ENCODE measurements at regions not wholly inside any gene's neighbourhood (a gene's known extent, or its start where the extent isn't known, plus 50 kb on each side); places are given as distances from the start of the nearest gene placed in this dataset.

- DNase-seq: no peak
These were observed 99.9 kb upstream of the ZNF516 start for GRCh38 chr18:76594966-76595365.

- no peak for DNase-seq
These were observed 98.8 kb upstream of the ZNF516 start for GRCh38 chr18:76593843-76594242.

DNA sequence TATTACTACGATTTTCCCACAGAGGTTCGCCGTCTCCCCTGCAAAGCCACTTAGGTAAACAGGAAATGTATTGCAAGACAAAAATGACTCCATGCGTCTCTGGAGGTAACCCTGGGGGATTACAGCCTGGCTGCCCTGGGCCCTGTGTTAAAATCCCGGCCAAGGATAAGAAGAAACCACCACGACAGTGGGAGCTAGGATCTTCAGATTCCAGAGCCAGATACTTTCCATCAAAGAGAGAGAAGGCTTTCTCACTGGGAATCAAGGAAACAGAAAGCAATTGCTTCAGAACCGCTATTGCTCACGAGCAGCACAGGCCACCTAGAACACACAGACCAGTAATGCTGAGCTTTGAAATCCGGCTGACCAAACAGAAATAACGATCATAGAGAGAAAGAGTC lies 97.9 kb upstream of the ZNF516 start:
- DNase-seq: no peak

DNA sequence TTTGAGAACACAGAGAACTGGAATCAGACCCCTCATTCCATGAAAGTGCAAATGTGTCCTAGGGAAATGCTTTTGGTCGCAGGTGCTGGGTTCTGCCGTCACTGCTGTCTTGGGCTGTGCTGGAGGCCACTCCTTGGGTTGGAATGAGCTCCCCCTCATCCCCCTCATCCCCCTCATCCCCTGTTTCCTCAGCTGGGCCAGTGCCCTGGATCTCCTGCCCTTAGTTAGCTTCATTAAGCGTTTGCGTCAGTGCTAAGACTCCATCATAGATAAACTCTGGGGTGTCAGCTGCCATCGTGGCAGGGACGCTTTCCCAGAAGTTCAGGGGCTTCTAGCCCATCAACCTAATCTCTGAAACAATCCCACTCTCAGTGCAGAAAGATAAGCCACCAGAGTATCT lies 97.1 kb upstream of the ZNF516 start:
- DNase-seq: no peak

- DNase-seq: no peak
These were observed 94.8 kb upstream of the ZNF516 start for GRCh38 chr18:76589866-76590265.

GRCh38 chr18:76589316-76589715 lies 94.3 kb upstream of the ZNF516 start:
- no peak for DNase-seq

DNA sequence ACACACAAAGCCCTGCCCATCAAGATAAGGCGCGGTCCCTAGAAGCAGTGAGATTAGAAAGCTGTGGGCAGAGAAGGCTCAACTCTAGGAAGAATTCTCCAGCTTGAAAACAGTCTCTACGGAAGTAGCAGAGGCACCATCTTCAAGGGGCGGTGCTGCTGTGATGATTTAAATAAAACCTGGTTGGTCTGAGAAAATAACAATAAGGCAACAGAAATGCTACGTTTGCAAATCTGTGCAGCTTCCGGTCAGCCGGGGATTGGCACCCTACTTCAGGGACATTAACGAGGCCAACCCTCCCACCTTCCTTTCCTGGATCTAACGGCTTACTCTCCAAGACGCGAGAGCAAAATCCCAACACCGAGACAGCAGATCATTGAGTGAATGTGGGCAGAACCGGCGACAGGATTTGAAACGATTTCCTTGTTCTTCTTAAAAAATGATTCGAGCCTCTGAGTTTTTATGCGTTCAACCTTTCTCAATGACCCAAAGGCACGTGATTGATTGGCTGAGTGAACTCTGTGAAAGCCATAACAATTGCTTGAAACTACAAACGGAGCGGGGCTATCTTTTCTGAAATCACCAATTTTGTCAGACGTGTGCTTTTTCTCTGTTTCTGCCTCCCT lies 93.7 kb upstream of the ZNF516 start:
- DNase-seq: no peak

DNA sequence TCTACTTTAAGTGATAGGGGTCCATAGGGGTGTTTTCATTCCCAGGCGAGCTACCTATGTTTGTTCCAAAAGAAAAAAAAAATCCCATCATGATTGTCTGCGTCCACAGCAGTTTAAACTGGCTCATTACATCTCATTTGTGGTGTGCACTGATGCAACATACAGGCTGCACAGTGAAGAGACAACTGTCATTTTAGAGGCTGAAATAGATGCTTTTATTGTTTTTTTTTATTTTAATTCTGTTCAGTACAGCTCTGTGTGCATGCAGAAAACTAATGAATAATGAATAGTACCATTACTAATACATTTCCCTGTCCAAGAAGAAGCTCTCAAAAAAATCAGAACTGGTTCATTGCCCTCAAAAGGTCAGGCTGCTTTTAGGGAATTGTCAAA lies 92.8 kb upstream of the ZNF516 start:
- DNase-seq: no peak

- no peak for DNase-seq
These were observed 92.3 kb upstream of the ZNF516 start for GRCh38 chr18:76587147-76587878.

- DNase-seq: no peak
These were observed 89.6 kb upstream of the ZNF516 start for GRCh38 chr18:76584414-76585310.

DNA sequence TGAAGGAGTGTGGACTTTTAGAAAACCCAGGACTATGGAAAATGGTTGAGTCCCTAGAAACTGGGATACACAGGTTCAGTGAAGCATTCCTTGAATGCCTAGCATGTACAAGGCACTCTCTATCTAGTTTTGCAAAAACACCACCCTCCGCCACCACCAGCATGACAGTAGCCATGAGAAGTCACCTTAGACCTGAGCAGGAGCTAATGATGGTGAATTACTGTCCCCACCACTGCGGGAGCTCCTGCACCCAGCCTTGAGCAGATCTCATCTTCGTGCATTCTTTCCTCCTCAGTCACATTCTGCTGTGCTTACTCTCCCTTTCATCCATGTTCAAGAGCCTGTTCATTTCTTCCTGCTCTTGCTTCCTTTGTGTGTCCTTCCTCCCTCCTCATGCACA lies 86.2 kb upstream of the ZNF516 start:
- DNase-seq: no peak

- DNase-seq: no peak
These were observed 85.4 kb upstream of the ZNF516 start for GRCh38 chr18:76580288-76580962.

GRCh38 chr18:76579301-76579695 lies 84.3 kb upstream of the ZNF516 start:
- DNase-seq: no peak

DNA sequence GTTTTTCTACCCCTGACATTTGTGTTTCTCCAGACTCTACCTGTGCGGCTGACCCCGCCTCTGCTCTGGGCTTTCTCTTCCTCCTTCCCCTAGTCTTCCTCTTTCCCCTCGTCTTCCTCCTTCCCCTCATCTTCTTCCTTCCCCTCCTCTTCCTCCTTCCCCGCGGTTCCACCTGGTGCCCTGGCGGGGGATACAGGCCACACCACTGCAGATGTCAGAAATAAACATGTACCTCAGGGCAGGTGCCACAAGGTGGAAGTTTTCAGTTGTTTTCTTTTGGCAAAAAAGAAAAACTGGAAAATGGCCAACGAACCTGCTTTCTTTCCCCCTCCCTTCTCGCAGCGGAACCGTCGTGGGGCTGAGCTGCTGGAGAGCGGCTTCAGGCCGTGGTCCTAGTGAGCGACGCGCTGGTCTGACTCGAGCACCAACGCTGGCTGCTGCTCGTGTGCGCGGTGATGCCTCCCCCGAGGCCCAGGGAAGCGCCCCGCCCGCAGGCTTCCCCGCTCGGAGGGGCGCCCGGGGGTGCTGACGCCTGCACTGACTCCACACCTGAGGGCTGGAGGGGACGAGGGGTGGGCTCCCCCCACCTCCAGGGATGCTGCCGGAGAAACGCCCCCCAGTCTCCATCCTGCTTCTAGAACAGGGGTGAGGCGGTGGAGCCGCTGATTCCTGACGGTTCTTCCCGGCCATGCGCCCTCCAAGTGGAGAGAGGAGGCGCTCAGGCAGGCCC lies 83.7 kb upstream of the ZNF516 start:
- DNase-seq: no peak

DNA sequence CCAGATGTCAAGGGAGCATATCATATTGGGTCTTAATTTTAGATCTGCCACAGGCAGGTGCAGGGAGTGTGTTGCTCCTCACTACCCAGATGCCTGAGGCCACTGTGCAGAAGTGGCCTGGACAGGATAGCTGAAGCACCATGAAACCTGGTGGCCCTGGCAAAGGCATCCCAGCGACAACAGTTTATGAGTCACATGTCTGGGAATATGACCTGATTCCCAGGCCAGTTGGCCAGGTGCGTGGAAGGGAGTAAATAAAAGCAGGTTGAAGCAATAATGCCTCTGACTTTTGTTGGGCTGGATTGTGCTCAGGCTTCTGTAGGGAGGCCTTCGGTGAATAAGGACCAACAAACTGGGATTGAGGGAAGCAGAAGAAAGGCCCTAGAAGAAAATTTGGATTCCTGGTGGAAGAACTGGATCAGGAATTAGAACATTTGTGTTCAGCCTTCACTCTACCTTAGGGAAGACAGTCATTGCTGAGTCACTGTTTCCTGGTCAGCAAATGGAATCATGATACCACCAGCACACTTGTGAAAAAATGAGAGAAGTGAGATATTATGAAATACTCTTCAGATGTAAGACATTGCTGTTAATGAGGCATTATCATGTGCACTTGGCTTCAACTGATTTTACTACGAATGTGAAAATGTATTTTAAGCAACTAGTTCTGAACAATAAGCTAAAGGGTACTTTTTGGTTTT lies 78.4 kb upstream of the ZNF516 start:
- DNase-seq: no peak

- no peak for DNase-seq
These were observed 77.6 kb upstream of the ZNF516 start for GRCh38 chr18:76572518-76573247.

DNA sequence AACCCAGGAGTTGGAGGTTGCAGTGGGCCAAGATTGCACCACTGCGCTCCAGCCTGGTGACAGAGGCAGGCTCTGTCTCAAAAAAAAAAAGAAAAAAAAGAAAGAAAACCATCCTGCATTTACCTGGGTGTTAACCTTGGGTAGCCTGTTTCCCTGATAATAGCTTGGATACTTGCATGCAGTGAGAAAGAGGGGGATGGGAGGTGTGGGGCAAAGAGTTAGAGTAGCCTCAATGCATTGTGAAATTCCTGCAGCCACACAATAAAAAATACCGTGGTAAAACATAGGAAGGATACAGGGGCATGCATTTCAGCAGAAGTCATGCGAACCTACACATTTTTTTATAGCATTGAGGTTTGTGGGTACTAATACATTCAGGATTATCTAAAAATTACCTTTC lies 76.6 kb upstream of the ZNF516 start:
- no peak for DNase-seq

GRCh38 chr18:76570856-76571255 lies 75.8 kb upstream of the ZNF516 start:
- DNase-seq: no peak

GRCh38 chr18:76569644-76570419 lies 74.8 kb upstream of the ZNF516 start:
- no peak for DNase-seq

DNA sequence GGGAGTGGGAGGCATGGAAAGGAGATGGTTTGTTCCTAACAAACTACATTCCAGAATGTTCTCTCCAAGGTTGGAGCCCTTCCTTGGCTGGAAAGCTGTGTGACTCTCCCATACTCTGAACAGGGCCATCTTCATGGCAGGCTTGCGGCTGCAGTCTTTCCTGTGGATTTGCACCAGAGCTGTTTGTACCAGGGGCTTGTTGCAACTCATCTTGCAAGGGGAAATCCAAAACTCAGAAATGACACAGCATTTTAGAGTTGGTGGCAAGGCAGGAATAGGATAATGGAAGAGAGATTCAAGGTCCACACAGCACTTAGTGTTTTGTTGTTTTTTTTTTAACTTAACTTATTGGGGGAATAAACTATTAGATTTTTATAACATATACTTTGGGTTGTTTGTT lies 73.7 kb upstream of the ZNF516 start:
- DNase-seq: no peak
